ENCODE measurements at regions not wholly inside any gene's neighbourhood (a gene's known extent, or its start where the extent isn't known, plus 50 kb on each side); places are given as distances from the start of the nearest gene placed in this dataset.
A peak's percentile ranks its signal among the peaks of the same experiment; 100 is the strongest.

- in situ Hi-C loops (cut with HindIII; ENCODE audit: low sequenced_read_pairs), result no loop called here
- H3K4me3 ChIP-seq (ENCODE audit: low read depth, low read length), result no peak overlapping the region
- TF ChIP-seq CTCF (IDR thresholded peaks at IDR 0.05; ENCODE audit: low read depth, low read length), result no peak
- DNase-seq (ENCODE audit: low read depth, low spot score), result no peak
These were observed 1437.3 kb upstream of the MIR17HG start for GRCh38 chr13:89910166-89910565.

DNA sequence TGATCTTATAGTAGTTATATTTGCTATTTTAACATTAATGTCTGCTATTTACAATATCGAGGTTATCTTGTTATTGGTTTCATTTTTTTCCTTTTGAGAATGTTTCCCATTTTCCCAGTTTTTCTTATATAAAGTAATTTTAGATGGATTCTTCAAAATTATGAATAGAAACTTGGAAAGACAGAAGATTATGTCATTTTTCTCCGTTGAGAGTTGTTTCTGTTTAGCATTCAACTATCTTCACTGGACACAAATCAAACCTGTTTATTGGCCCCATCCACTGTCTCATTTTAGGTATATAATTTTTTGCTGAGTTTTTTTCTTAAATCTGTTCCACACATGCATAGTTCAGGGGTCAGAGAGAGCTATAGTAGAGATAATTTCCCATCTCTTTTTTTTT lies 1430.9 kb upstream of the MIR17HG start:
- no peak overlapping the region for H3K4me3 ChIP-seq (ENCODE audit: low read depth, low read length)
- DNase-seq (ENCODE audit: low read depth, low spot score), result no peak

GRCh38 chr13:89920461-89920860 lies 1427.0 kb upstream of the MIR17HG start:
- in situ Hi-C loops (cut with HindIII; ENCODE audit: low sequenced_read_pairs), result no loop called here
- no peak for TF ChIP-seq CTCF (IDR thresholded peaks at IDR 0.05; ENCODE audit: low read depth, low read length)

More for the DNA sequence above, 1430.9 kb upstream of the MIR17HG start:
- TF ChIP-seq CTCF (IDR thresholded peaks at IDR 0.05; ENCODE audit: low read depth, low read length), result no peak
- in situ Hi-C loops (cut with HindIII; ENCODE audit: low sequenced_read_pairs), result no loop called here

GRCh38 chr13:89923052-89923451 lies 1424.4 kb upstream of the MIR17HG start:
- in situ Hi-C loops (cut with HindIII; ENCODE audit: low sequenced_read_pairs), result no loop called here
- DNase-seq (ENCODE audit: low read depth, low spot score), result no peak
- H3K4me3 ChIP-seq (ENCODE audit: low read depth, low read length), result no peak overlapping the region
- TF ChIP-seq CTCF (IDR thresholded peaks at IDR 0.05; ENCODE audit: low read depth, low read length), result no peak

More at GRCh38 chr13:89920461-89920860, 1427.0 kb upstream of the MIR17HG start:
- DNase-seq (ENCODE audit: low read depth, low spot score), result no peak
- no peak overlapping the region for H3K4me3 ChIP-seq (ENCODE audit: low read depth, low read length)

DNA sequence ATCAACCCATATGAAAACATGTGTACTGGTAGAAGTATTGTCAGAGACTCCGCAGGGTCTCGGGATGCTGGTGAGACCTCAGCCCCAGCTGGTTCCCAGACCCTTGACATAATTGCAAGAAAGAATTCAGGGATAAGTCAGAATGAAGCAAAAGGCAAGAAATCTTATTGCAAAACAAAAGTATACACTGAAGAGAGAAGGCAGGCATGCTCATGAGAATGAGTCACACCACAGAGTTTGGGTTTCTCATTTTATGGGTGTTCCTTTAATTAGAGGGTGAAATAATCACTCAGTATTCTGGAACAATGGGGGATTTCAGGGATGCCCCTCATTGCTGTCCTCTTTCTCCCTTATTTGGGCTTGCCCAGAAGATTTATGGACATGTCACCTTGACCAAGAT lies 1423.8 kb upstream of the MIR17HG start:
- DNase-seq (ENCODE audit: low read depth, low spot score), result peak; percentile 35
- H3K4me3 ChIP-seq (ENCODE audit: low read depth, low read length), result no peak overlapping the region
- TF ChIP-seq CTCF (IDR thresholded peaks at IDR 0.05; ENCODE audit: low read depth, low read length), result no peak
- in situ Hi-C loops (cut with HindIII; ENCODE audit: low sequenced_read_pairs), result no loop called here

- in situ Hi-C loops (cut with HindIII; ENCODE audit: low sequenced_read_pairs), result no loop called here
- peak; percentile 61 for TF ChIP-seq CTCF (IDR thresholded peaks at IDR 0.05; ENCODE audit: low read depth, low read length)
- DNase-seq (ENCODE audit: low read depth, low spot score), result peak; percentile 43
- H3K4me3 ChIP-seq (ENCODE audit: low read depth, low read length), result no peak overlapping the region
These were observed 1422.4 kb upstream of the MIR17HG start for GRCh38 chr13:89925107-89925506.

- in situ Hi-C loops (cut with HindIII; ENCODE audit: low sequenced_read_pairs), result no loop called here
- H3K4me3 ChIP-seq (ENCODE audit: low read depth, low read length), result no peak overlapping the region
- DNase-seq (ENCODE audit: low read depth, low spot score), result no peak
- no peak for TF ChIP-seq CTCF (IDR thresholded peaks at IDR 0.05; ENCODE audit: low read depth, low read length)
These were observed 1416.6 kb upstream of the MIR17HG start for GRCh38 chr13:89930861-89931260.

Measured in astrocyte of the spinal cord (primary cell).